ENCODE measurements at regions not wholly inside any gene's neighbourhood (a gene's known extent, or its start where the extent isn't known, plus 50 kb on each side); places are given as distances from the start of the nearest gene placed in this dataset.

DNA sequence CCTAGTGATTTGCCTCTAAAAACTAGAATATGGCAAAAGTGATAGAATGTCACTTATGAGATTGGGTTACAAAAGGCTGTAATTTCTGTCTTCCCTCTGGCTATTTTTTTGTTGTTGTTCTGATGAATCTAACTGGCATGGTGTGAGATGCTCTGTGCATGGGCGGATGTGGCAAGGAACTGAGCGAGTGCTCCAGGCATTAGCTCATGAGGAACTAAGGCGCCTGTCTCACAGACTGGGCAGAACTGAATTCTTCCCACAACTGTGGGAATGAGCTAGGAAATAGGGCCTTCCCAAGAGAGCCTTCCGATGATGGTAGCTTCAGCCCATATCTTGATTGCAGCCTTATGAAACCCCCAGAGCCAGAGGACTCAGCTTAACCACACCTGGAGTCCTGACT, 222.5 kb downstream of the NR2F2 start:
- no peaks in the 10 kb centered on the region for H3K9me3 ChIP-seq (ENCODE audit: control insufficient read depth, low read depth, low read length)
- FAIRE-seq (no peak), DNase-seq (ENCODE audit: low read depth, low spot score) (no peak)
- no peaks in the 10 kb centered on the region for H3K9me1 ChIP-seq (ENCODE audit: control insufficient read depth, extremely low read depth, insufficient read depth, low read length)
- no peaks in the 10 kb centered on the region for H3K27me3 ChIP-seq (ENCODE audit: control insufficient read depth, extremely low read depth, insufficient read depth, low read length)
- dilution Hi-C loops (cut with MboI; ENCODE audit: extremely low pct_ligation_motif_present, low sequenced_read_pairs), result no loop called here
- no peaks in the 10 kb centered on the region for H4K20me1 ChIP-seq (ENCODE audit: control insufficient read depth, extremely low read depth, insufficient read depth, low read length)
- H3K4me1 ChIP-seq (ENCODE audit: control insufficient read depth, extremely low read depth, insufficient read depth, low read length), result no peaks in the 10 kb centered on the region
- no peaks in the 10 kb centered on the region for H3K79me2 ChIP-seq (ENCODE audit: control insufficient read depth, insufficient read depth, low read length)
- H3K4me2 ChIP-seq (ENCODE audit: control insufficient read depth, extremely low read depth, insufficient read depth, low read depth, low read length), result no peak overlapping the region
- H3K4me3 ChIP-seq (ENCODE audit: control insufficient read depth in 2 of 3, extremely low read depth in 1 of 3, insufficient read depth in 2 of 3, low read depth in 1 of 3, low read length in 3 of 3), result no peak overlapping the region
- no peak overlapping the region for H3K27ac ChIP-seq (ENCODE audit: control insufficient read depth, insufficient read depth, low read length)
- TF ChIP-seq, protein P1, sequence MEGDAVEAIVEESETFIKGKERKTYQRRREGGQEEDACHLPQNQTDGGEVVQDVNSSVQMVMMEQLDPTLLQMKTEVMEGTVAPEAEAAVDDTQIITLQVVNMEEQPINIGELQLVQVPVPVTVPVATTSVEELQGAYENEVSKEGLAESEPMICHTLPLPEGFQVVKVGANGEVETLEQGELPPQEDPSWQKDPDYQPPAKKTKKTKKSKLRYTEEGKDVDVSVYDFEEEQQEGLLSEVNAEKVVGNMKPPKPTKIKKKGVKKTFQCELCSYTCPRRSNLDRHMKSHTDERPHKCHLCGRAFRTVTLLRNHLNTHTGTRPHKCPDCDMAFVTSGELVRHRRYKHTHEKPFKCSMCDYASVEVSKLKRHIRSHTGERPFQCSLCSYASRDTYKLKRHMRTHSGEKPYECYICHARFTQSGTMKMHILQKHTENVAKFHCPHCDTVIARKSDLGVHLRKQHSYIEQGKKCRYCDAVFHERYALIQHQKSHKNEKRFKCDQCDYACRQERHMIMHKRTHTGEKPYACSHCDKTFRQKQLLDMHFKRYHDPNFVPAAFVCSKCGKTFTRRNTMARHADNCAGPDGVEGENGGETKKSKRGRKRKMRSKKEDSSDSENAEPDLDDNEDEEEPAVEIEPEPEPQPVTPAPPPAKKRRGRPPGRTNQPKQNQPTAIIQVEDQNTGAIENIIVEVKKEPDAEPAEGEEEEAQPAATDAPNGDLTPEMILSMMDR (optimal IDR thresholded peaks at IDR 0.05 in 1 of 3, IDR thresholded peaks at IDR 0.05 in 1 of 3, conservative IDR thresholded peaks at IDR 0.05 in 1 of 3; ENCODE audit: extremely low read depth in 1 of 3, insufficient read depth in 2 of 3, low read length in 3 of 3), result no peak
- TF ChIP-seq EZH2 (IDR thresholded peaks at IDR 0.05; ENCODE audit: low read length), result no peak
- no peak overlapping the region for H3K9ac ChIP-seq (ENCODE audit: control insufficient read depth, extremely low read depth, insufficient read depth, low read length)
- H2AFZ ChIP-seq (ENCODE audit: control insufficient read depth, low read length), result no peak overlapping the region
- no peaks in the 10 kb centered on the region for H3K36me3 ChIP-seq (ENCODE audit: control insufficient read depth in 2 of 2, extremely low read depth in 1 of 2, insufficient read depth in 2 of 2, low read length in 2 of 2)

GRCh38 chr15:96553451-96553850, 223.0 kb downstream of the NR2F2 start:
- H3K9me1 ChIP-seq (ENCODE audit: control insufficient read depth, extremely low read depth, insufficient read depth, low read length), result no peaks in the 10 kb centered on the region
- no peak overlapping the region for H3K27ac ChIP-seq (ENCODE audit: control insufficient read depth, insufficient read depth, low read length)
- no peaks in the 10 kb centered on the region for H3K9me3 ChIP-seq (ENCODE audit: control insufficient read depth, low read depth, low read length)
- dilution Hi-C loops (cut with MboI; ENCODE audit: extremely low pct_ligation_motif_present, low sequenced_read_pairs), result no loop called here
- FAIRE-seq (no peak), DNase-seq (ENCODE audit: low read depth, low spot score) (no peak)
- no peak overlapping the region for H2AFZ ChIP-seq (ENCODE audit: control insufficient read depth, low read length)
- no peak overlapping the region for H3K9ac ChIP-seq (ENCODE audit: control insufficient read depth, extremely low read depth, insufficient read depth, low read length)
- no peaks in the 10 kb centered on the region for H3K79me2 ChIP-seq (ENCODE audit: control insufficient read depth, insufficient read depth, low read length)
- H3K36me3 ChIP-seq (ENCODE audit: control insufficient read depth in 2 of 2, extremely low read depth in 1 of 2, insufficient read depth in 2 of 2, low read length in 2 of 2), result no peaks in the 10 kb centered on the region
- no peak overlapping the region for H3K4me3 ChIP-seq (ENCODE audit: control insufficient read depth in 2 of 3, extremely low read depth in 1 of 3, insufficient read depth in 2 of 3, low read depth in 1 of 3, low read length in 3 of 3)
- H4K20me1 ChIP-seq (ENCODE audit: control insufficient read depth, extremely low read depth, insufficient read depth, low read length), result no peaks in the 10 kb centered on the region
- H3K27me3 ChIP-seq (ENCODE audit: control insufficient read depth, extremely low read depth, insufficient read depth, low read length), result no peaks in the 10 kb centered on the region
- TF ChIP-seq, protein P1 (optimal IDR thresholded peaks at IDR 0.05 in 1 of 3, IDR thresholded peaks at IDR 0.05 in 1 of 3, conservative IDR thresholded peaks at IDR 0.05 in 1 of 3; ENCODE audit: extremely low read depth in 1 of 3, insufficient read depth in 2 of 3, low read length in 3 of 3), result no peak
- no peak for TF ChIP-seq EZH2 (IDR thresholded peaks at IDR 0.05; ENCODE audit: low read length)
- H3K4me2 ChIP-seq (ENCODE audit: control insufficient read depth, extremely low read depth, insufficient read depth, low read depth, low read length), result no peak overlapping the region
- H3K4me1 ChIP-seq (ENCODE audit: control insufficient read depth, extremely low read depth, insufficient read depth, low read length), result no peaks in the 10 kb centered on the region
